Keratinocyte (primary cell): ENCODE measurements at regions not wholly inside any gene's neighbourhood (a gene's known extent, or its start where the extent isn't known, plus 50 kb on each side); places are given as distances from the start of the nearest gene placed in this dataset.

Experiments used
- DNase-seq: peaks from one replicate; pipeline ENCODE4 v3.0.0-alpha.2; 2011; ENCODE audit warnings: low read depth, missing footprints, low spot score
- FAIRE-seq: peaks from 2 replicates; lab custom pipeline; 2011; peaks lifted over from hg19 to GRCh38; lab: Jason Lieb, UNC
- H2AFZ ChIP-seq: 2 replicates; pipeline ENCODE4 v1.6.0; 2012; ENCODE audit warnings: low read length, control low read depth, inconsistent platforms; ENCODE audit not compliant: control insufficient read depth
- H3K27ac ChIP-seq: 2 replicates; pipeline ENCODE4 v1.5.1; 2011; ENCODE audit warnings: low read length; ENCODE audit not compliant: control insufficient read depth, insufficient read depth
- H3K27me3 ChIP-seq: 3 replicates; pipeline ENCODE4 v1.6.0; 2011; ENCODE audit warnings: low read length; ENCODE audit not compliant: control insufficient read depth, insufficient read depth; ENCODE audit errors: extremely low read depth
- H3K36me3 ChIP-seq, 2 experiments: 2 replicates in 1 of 2; 3 replicates in 1 of 2; pipeline ENCODE4 v1.5.1; 2011; ENCODE audit warnings: low read length in 2 of 2, mild to moderate bottlenecking in 1 of 2; ENCODE audit not compliant: control insufficient read depth in 2 of 2, insufficient read depth in 2 of 2; ENCODE audit errors: extremely low read depth in 1 of 2
- H3K4me1 ChIP-seq: 3 replicates; pipeline ENCODE4 v1.5.1; 2011; ENCODE audit warnings: low read length; ENCODE audit not compliant: control insufficient read depth, insufficient read depth; ENCODE audit errors: extremely low read depth
- H3K4me2 ChIP-seq: 3 replicates; pipeline ENCODE4 v1.6.0; 2011; ENCODE audit warnings: low read depth, low read length; ENCODE audit not compliant: control insufficient read depth, insufficient read depth; ENCODE audit errors: extremely low read depth
- H3K4me3 ChIP-seq, 3 experiments: fragments of 200-600 bp in 1 of 3; sonication (generic) in 1 of 3; 2 replicates in 2 of 3; 3 replicates in 1 of 3; pipeline ENCODE4 v1.5.1; 2011 to 2016; ENCODE audit warnings: low read length in 3 of 3, mild to moderate bottlenecking in 3 of 3, control low read depth in 2 of 3, inconsistent platforms in 1 of 3, low read depth in 1 of 3, mixed read lengths in 1 of 3, mixed run types in 1 of 3, moderate library complexity in 1 of 3; ENCODE audit not compliant: control insufficient read depth in 2 of 3, insufficient read depth in 2 of 3; ENCODE audit errors: extremely low read depth in 1 of 3
- H3K79me2 ChIP-seq: 2 replicates; pipeline ENCODE4 v1.6.0; 2012; ENCODE audit warnings: low read length; ENCODE audit not compliant: control insufficient read depth, insufficient read depth
- H3K9ac ChIP-seq: 3 replicates; pipeline ENCODE4 v1.6.0; 2011; ENCODE audit warnings: low read length; ENCODE audit not compliant: control insufficient read depth, insufficient read depth; ENCODE audit errors: extremely low read depth
- H3K9me1 ChIP-seq: 3 replicates; pipeline ENCODE4 v1.6.0; 2011; ENCODE audit warnings: low read length; ENCODE audit not compliant: control insufficient read depth, insufficient read depth; ENCODE audit errors: extremely low read depth
- H3K9me3 ChIP-seq: 2 replicates; pipeline ENCODE4 v1.5.1; 2012; ENCODE audit warnings: low read depth, low read length; ENCODE audit not compliant: control insufficient read depth
- H4K20me1 ChIP-seq: 3 replicates; pipeline ENCODE4 v1.6.0; 2011; ENCODE audit warnings: low read length; ENCODE audit not compliant: control insufficient read depth, insufficient read depth; ENCODE audit errors: extremely low read depth
- CTCF ChIP-seq, 3 experiments: IDR thresholded peaks in 1 of 3; conservative IDR thresholded peaks in 1 of 3; optimal IDR thresholded peaks in 1 of 3; 2 replicates in 2 of 3; 3 replicates in 1 of 3; pipeline versions ENCODE3 to v1.5.1; 2011; ENCODE audit warnings: low read length in 3 of 3, mild to moderate bottlenecking in 3 of 3, moderate library complexity in 2 of 3, control low read depth in 1 of 3, inconsistent platforms in 1 of 3; ENCODE audit not compliant: insufficient read depth in 2 of 3; ENCODE audit errors: extremely low read depth in 1 of 3
- EZH2 ChIP-seq: IDR thresholded peaks from one replicate; pipeline ENCODE4 v1.6.1; 2012; ENCODE audit warnings: inconsistent platforms, mild to moderate bottlenecking, low read length, moderate library complexity
- dilution Hi-C: fragments of 300-500 bp; cut with MboI; formaldehyde crosslinking; loops from one replicate; pipeline ENCODE4 v1.7.0; 2020; ENCODE audit warnings: low sequenced_read_pairs; ENCODE audit not compliant: extremely low pct_ligation_motif_present

GRCh38 chr22:48746789-48747425 lies 1080.8 kb downstream of the BRD1 start:
- H3K27me3 ChIP-seq, result no peaks in the 10 kb centered on the region
- H3K9me1 ChIP-seq, result no peaks in the 10 kb centered on the region
- TF ChIP-seq EZH2, result no peak
- TF ChIP-seq CTCF (optimal IDR thresholded peaks at IDR 0.05 in 1 of 3, IDR thresholded peaks at IDR 0.05 in 1 of 3, conservative IDR thresholded peaks at IDR 0.05 in 1 of 3; ENCODE audit: extremely low read depth in 1 of 3, insufficient read depth in 2 of 3, low read length in 3 of 3), result no peak
- H3K4me1 ChIP-seq, result no peaks in the 10 kb centered on the region
- H3K27ac ChIP-seq, result no peak overlapping the region
- dilution Hi-C loops, result no loop called here
- no peaks in the 10 kb centered on the region for H3K36me3 ChIP-seq
- DNase-seq (no peak), FAIRE-seq (no peak)
- no peaks in the 10 kb centered on the region for H4K20me1 ChIP-seq
- H3K4me2 ChIP-seq, result no peak overlapping the region
- no peaks in the 10 kb centered on the region for H3K79me2 ChIP-seq
- H2AFZ ChIP-seq, result no peak overlapping the region
- no peak overlapping the region for H3K9ac ChIP-seq
- H3K4me3 ChIP-seq, result no peak overlapping the region
- peaks cover 33% of the 10 kb centered on the region for H3K9me3 ChIP-seq

- no peak for DNase-seq
These were observed 1081.6 kb downstream of the BRD1 start for GRCh38 chr22:48745842-48746788.

More at GRCh38 chr22:48745842-48746788, 1081.6 kb downstream of the BRD1 start:
- Histone ChIP-seq H3K4me2 (no peak overlapping the region), H3K4me1 (no peaks in the 10 kb centered on the region), H3K27me3 (no peaks in the 10 kb centered on the region), H3K9me3 (peaks cover 35% of the 10 kb centered on the region), H3K9me1 (no peaks in the 10 kb centered on the region), H4K20me1 (no peaks in the 10 kb centered on the region), H3K27ac (no peak overlapping the region), H3K9ac (no peak overlapping the region), H3K36me3 (no peaks in the 10 kb centered on the region), H3K79me2 (no peaks in the 10 kb centered on the region), H2AFZ (no peak overlapping the region), H3K4me3 (no peak overlapping the region)
- no peak for FAIRE-seq
- dilution Hi-C loops, result no loop called here
- TF ChIP-seq EZH2 (no peak), CTCF (optimal IDR thresholded peaks at IDR 0.05 in 1 of 3, IDR thresholded peaks at IDR 0.05 in 1 of 3, conservative IDR thresholded peaks at IDR 0.05 in 1 of 3; ENCODE audit: extremely low read depth in 1 of 3, insufficient read depth in 2 of 3, low read length in 3 of 3) (no peak)
